ENCODE measurements at regions not wholly inside any gene's neighbourhood (a gene's known extent, or its start where the extent isn't known, plus 50 kb on each side); places are given as distances from the start of the nearest gene placed in this dataset.

DNA sequence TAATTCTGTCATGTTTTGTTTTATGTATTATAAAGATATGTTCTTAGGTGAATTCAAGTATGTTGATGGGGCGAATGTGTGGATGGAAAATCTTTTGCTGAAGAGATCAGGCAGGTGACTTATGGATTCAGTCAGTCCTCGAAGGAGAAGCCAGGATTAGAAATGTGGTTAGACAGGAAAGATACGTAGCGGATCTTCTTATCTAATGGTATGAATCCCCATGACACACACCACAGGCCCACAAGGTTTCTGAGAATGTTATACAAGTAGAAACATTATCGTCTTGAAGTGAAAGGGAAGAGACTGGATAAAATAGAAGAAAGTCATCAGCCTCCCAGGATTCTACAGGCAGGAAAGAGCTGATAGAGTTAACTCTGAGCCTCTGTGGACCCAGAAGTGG, 69.0 kb upstream of the RFXAP start:
- no peaks in the 10 kb centered on the region for H3K4me1 ChIP-seq (ENCODE audit: control insufficient read depth in 5 of 5, insufficient read depth in 5 of 5, low read length in 5 of 5)
- no peak overlapping the region for H3K9ac ChIP-seq (ENCODE audit: insufficient read depth in 1 of 2, low read length in 2 of 2)
- no peak for ATAC-seq (ENCODE audit: insufficient read depth, low FRiP score)
- H3K4me3 ChIP-seq: no peak overlapping the region
- WGBS, 2 donors: 91 to 94% methylated on average over 5 of the region's 5 CpGs
- TF ChIP-seq, protein P1, sequence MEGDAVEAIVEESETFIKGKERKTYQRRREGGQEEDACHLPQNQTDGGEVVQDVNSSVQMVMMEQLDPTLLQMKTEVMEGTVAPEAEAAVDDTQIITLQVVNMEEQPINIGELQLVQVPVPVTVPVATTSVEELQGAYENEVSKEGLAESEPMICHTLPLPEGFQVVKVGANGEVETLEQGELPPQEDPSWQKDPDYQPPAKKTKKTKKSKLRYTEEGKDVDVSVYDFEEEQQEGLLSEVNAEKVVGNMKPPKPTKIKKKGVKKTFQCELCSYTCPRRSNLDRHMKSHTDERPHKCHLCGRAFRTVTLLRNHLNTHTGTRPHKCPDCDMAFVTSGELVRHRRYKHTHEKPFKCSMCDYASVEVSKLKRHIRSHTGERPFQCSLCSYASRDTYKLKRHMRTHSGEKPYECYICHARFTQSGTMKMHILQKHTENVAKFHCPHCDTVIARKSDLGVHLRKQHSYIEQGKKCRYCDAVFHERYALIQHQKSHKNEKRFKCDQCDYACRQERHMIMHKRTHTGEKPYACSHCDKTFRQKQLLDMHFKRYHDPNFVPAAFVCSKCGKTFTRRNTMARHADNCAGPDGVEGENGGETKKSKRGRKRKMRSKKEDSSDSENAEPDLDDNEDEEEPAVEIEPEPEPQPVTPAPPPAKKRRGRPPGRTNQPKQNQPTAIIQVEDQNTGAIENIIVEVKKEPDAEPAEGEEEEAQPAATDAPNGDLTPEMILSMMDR (IDR thresholded peaks at IDR 0.05; ENCODE audit: control extremely low read depth, extremely low read depth): no peak
- H3K36me3 ChIP-seq (ENCODE audit: control insufficient read depth in 4 of 4, insufficient read depth in 4 of 4, low read length in 4 of 4): no peaks in the 10 kb centered on the region
- H3K27me3 ChIP-seq (ENCODE audit: control insufficient read depth in 3 of 3, insufficient read depth in 3 of 3, low read length in 2 of 3): no peaks in the 10 kb centered on the region
- peaks cover 0 to 4% (median 1%) of the 10 kb centered on the region in 4 donors for H3K9me3 ChIP-seq (ENCODE audit: control insufficient read depth in 4 of 4, insufficient read depth in 3 of 4, low read length in 3 of 4)
- no peak overlapping the region for H3K27ac ChIP-seq (ENCODE audit: low read depth in 1 of 2, low read length in 1 of 2)
- DNase-seq: no peak

GRCh38 chr13:36750461-36750860, 68.6 kb upstream of the RFXAP start:
- H3K27ac ChIP-seq (ENCODE audit: low read depth in 1 of 2, low read length in 1 of 2): no peak overlapping the region
- 85 to 88% methylated on average over 3 of the region's 3 CpGs for WGBS, 2 donors
- H3K9me3 ChIP-seq (ENCODE audit: control insufficient read depth in 4 of 4, insufficient read depth in 3 of 4, low read length in 3 of 4): peaks cover 0 to 4% (median 1%) of the 10 kb centered on the region in 4 donors
- ATAC-seq (ENCODE audit: insufficient read depth, low FRiP score) (no peak), DNase-seq (no peak)
- no peaks in the 10 kb centered on the region for H3K4me1 ChIP-seq (ENCODE audit: control insufficient read depth in 5 of 5, insufficient read depth in 5 of 5, low read length in 5 of 5)
- H3K9ac ChIP-seq (ENCODE audit: insufficient read depth in 1 of 2, low read length in 2 of 2): no peak overlapping the region
- H3K4me3 ChIP-seq: no peak overlapping the region
- H3K36me3 ChIP-seq (ENCODE audit: control insufficient read depth in 4 of 4, insufficient read depth in 4 of 4, low read length in 4 of 4): no peaks in the 10 kb centered on the region
- no peaks in the 10 kb centered on the region for H3K27me3 ChIP-seq (ENCODE audit: control insufficient read depth in 3 of 3, insufficient read depth in 3 of 3, low read length in 2 of 3)
- TF ChIP-seq, protein P1 (IDR thresholded peaks at IDR 0.05; ENCODE audit: control extremely low read depth, extremely low read depth): no peak

- no peak for ATAC-seq (ENCODE audit: insufficient read depth, low FRiP score)
- H3K9me3 ChIP-seq (ENCODE audit: control insufficient read depth in 4 of 4, insufficient read depth in 3 of 4, low read length in 3 of 4): peaks cover 0 to 4% (median 1%) of the 10 kb centered on the region in 4 donors
- TF ChIP-seq, protein P1 (IDR thresholded peaks at IDR 0.05; ENCODE audit: control extremely low read depth, extremely low read depth): no peak
These were observed 68.1 kb upstream of the RFXAP start for GRCh38 chr13:36750946-36751345.

DNA sequence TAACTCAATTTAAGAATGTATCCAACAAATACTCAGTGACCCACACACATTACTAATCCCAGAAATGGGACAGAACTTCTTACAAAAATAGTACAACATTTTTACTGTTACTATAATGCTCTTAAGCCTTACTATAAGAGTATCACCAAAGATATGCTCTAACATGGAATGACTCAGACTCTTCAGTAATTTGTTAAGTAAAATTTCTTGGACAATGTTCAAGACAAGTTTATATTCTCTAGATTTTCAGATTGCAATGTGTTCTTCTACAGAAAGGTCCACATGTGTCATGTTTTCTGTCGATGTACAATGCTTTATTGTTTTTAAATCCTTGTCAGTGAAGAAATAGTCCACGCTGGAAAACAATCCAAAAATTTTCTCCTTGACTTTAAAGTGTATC, 66.3 kb upstream of the RFXAP start:
- Histone ChIP-seq H3K36me3 (ENCODE audit: control insufficient read depth in 4 of 4, insufficient read depth in 4 of 4, low read length in 4 of 4) (no peaks in the 10 kb centered on the region), H3K9ac (ENCODE audit: insufficient read depth in 1 of 2, low read length in 2 of 2) (no peak overlapping the region), H3K4me1 (ENCODE audit: control insufficient read depth in 5 of 5, insufficient read depth in 5 of 5, low read length in 5 of 5) (no peaks in the 10 kb centered on the region), H3K9me3 (ENCODE audit: control insufficient read depth in 4 of 4, insufficient read depth in 3 of 4, low read length in 3 of 4) (peaks cover 0 to 4% (median 1%) of the 10 kb centered on the region in 4 donors), H3K4me3 (no peak overlapping the region), H3K27me3 (ENCODE audit: control insufficient read depth in 3 of 3, insufficient read depth in 3 of 3, low read length in 2 of 3) (no peaks in the 10 kb centered on the region), H3K27ac (ENCODE audit: low read depth in 1 of 2, low read length in 1 of 2) (no peak overlapping the region)
- no peak for DNase-seq
- TF ChIP-seq, protein P1 (IDR thresholded peaks at IDR 0.05; ENCODE audit: control extremely low read depth, extremely low read depth): no peak
- no peak for ATAC-seq (ENCODE audit: insufficient read depth, low FRiP score)
- 73 to 87% methylated on average over 2 of the region's 2 CpGs for WGBS, 2 donors

More at GRCh38 chr13:36750946-36751345, 68.1 kb upstream of the RFXAP start:
- no peaks in the 10 kb centered on the region for H3K27me3 ChIP-seq (ENCODE audit: control insufficient read depth in 3 of 3, insufficient read depth in 3 of 3, low read length in 2 of 3)
- H3K9ac ChIP-seq (ENCODE audit: insufficient read depth in 1 of 2, low read length in 2 of 2): no peak overlapping the region
- no peak overlapping the region for H3K27ac ChIP-seq (ENCODE audit: low read depth in 1 of 2, low read length in 1 of 2)
- no peaks in the 10 kb centered on the region for H3K4me1 ChIP-seq (ENCODE audit: control insufficient read depth in 5 of 5, insufficient read depth in 5 of 5, low read length in 5 of 5)
- H3K4me3 ChIP-seq: no peak overlapping the region
- H3K36me3 ChIP-seq (ENCODE audit: control insufficient read depth in 4 of 4, insufficient read depth in 4 of 4, low read length in 4 of 4): no peaks in the 10 kb centered on the region
- no peak for DNase-seq

Data from lung (tissue), 11 donors.